HG03575 (cell line): ENCODE measurements at regions not wholly inside any gene's neighbourhood (a gene's known extent, or its start where the extent isn't known, plus 50 kb on each side); places are given as distances from the start of the nearest gene placed in this dataset.
"Not testable (repeated sequence)": the region's sequence is repeated elsewhere in the genome, so short reads cannot be mapped to it uniquely, and the experiment has no call there.

ENCODE experiments used
- ATAC-seq: cut with Tn5 transposase; IDR thresholded peaks from one replicate; pipeline ENCODE4 v1.9.1; 2021; ENCODE audit not compliant: unreplicated experiment, insufficient number of reproducible peaks, low FRiP score; ENCODE audit errors: extremely low read depth

DNA sequence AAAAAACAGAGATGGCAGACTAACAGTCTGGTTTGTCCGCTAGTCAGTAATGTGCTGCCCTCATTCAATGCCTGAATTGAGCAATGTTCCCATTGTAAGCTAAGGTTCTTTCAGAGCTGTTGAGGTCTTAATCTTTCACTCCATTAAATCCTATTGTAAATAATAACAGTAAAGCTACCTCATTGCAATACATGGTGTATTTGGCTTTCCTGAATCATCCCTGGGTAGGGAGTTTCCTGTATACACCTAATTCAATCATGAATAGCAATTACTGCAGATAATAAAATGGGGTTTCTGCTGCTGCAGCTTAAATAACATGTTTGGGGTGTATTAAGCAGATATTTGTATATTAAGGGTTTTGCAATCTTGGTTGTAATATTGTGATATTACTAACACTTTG, 1100.2 kb upstream of the INTU start:
- no peak for ATAC-seq

DNA sequence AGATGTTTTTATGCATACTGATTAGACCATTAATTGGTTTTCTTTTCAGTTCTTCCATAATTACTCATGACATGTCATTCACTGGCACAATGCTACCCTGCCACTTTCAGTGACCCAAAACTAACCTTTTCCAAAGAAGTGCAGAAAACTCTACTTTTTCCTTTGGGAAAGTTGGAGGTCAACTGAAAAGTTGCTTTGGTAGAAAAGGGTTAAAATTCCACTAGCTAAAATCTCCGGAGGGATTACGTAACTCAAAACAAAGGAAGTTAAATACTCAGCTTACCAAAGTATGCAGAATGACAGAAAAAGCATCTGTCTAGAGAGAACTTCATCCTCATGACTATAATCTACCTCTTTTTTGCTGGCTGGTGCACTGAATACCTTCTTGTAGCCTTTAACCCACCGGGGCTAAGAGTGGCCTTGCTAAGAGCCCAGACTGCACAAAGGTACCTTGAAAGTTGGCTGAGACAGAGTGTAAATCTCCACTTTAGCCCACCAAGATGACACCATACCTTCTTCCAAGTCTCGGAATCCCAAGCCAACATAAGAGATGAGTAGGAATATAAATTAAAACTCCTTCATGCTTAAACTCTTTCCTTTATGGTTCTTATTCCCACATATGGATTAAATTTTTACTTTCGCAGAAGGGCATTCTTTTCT, 1099.5 kb upstream of the INTU start:
- no peak for ATAC-seq

DNA sequence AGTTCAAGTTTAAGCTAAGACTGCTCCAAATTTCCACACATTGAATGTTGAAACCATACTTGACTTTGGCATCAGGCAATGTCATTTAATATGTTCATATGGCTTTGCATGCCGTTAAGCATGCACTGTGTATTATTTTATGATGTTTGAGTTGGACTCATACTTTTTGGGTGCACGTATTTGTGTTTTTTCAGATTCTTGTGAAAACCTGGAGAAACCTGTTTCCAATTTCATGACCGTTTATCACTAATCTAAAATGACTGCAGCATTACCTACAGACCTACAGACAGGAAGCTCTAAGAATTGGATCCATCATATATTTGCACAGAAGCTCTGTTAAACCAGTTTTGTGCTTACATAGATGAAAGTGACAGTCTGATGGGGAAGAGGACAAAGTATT, 1093.0 kb upstream of the INTU start:
- ATAC-seq: no peak

DNA sequence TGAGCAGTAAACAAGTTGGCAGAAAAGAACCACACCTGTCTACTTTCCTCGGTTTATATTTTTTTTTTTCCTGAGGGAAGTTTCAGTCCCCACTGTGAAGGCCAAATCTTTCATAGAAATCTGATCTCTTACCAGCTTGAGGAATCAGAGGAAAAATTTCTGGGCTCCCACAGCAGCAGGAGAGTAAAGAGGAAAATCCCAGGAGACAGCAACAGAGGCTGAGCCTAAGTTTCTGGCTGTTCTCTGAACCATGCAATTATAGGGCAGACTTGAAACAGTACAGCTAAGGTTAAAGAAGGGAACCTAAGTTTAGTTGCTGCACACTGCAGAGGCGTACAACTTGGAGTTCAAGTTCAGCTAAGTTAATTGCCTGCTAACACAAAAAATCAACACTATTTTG, 1090.9 kb upstream of the INTU start:
- no peak for ATAC-seq

DNA sequence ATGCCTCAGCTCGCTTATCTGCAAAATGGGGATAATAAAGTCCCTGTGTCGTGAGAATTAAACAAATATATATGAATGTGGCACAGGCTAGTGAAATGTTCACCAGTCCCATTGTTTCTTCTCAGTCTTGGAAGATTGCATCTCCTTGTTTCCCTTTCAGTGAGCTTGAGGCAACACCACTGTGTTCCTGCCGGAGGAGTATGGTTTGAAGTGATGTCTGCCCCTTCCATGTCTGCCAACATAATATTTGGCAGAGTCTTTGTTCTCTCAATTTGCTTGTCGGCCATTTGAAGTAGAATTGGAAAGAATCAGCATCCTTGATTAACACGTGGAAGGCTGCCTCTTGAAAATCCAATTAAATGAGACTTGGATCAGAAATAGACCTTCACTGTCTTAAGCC, 1088.5 kb upstream of the INTU start:
- ATAC-seq: no peak

DNA sequence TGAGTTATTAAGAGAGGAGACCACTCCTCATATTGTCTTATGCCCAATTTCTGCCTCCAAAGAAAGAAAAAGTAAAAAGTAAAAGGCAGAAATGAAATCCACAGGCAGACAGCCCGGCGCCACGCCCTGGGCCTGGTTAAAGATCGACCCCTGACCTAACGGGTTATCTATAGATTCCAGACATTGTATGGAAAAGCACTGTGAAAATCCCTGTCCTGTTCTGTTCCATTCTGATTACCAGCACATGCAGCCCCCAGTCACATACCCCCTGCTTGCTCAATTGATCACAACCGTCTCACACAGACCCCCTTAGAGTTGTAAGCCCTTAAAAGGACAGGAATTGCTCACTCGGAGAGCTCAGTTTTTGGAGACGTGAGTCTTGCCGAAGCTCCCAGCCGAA, 1086.6 kb upstream of the INTU start:
- ATAC-seq: not testable (repeated sequence)

DNA sequence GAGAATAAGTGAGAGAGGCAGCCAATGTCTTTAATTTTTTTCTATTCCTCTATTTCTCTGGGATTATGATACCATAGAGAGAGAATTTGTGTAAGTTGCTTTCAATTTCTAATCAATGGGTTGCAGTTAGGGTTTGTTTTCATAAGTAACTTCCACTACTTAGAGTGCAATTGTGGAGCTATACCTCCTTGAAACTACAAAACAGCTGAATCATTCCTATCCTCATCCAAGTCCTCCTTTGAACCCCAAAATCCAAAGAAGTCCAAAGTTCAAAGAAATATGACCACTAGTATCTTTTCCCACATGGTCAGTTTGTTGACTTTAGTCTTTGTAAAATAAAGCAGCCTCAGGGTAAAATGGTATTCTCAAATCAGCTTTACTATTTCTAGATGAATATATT, 1085.4 kb upstream of the INTU start:
- ATAC-seq: no peak

DNA sequence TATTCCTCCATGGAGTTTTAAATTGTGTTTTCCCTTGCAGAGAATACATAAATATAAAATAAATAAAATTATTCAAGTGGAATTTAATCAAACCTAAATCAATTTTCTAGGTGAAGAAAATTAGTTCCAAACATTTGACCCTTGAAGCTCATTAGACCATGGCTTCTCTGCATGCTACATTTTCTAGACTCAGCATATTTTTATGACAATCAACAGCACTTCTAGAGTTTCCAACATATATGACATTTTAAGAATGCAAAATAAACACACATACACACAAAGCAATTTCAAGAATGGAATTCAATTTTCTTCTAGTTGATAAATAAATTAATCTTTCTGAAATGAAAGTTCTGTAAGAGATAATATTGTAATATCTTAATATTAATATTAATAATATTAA, 1083.9 kb upstream of the INTU start:
- no peak for ATAC-seq

DNA sequence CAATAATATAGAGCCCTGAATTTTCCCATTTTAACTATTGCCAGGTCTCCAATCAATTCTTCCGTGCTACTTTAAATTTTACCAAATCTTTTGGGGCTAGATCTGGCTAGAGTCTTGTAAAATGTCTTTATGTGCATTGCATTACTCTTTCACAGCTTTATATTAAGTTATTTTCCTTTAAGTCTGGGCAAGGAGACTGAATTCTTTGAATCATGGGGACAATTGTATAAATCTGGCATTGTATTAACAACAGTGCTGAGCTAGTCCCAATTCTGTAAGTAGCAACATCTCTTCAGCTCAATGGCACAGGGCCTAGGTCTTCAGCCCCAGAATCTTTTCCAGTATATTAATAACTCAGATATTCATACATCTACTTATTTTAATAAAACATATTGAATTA, 1080.4 kb upstream of the INTU start:
- no peak for ATAC-seq

DNA sequence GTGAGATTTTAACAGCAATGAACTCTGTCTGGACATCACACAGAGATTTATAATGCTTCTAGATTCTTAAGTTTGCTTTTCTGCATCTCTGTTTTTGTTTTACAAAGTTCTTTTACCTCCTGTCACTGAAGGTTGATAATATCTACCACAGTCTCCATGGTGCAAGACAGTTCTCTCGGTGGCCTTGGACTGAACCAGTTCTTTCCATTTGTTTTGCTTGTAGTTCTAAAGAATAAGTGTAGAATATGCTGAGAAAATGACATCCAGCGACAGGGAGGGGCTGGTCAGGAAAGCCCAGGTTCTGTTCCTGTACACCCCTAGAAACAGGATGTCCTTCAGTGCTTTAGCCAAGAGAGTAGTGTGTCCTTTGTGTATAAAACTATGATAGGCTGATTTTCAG, 1079.5 kb upstream of the INTU start:
- ATAC-seq: no peak

DNA sequence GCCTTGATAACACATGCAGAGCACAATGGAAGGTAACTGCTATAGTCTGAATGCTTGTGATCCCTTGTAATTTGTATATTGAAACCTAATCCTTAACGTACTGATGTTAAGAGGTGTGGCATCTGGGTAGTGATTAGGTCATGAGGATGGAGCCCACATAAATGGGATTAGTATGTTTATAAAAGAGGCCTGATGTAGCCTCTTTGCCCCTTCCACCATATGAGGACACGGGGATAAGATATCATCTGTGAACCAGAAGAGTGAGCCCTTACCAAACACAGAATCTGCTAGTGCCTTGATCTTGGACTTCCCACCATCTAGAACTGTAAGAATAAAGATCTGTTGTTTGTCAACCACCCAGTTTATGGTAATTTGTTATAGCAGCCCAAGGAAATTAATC, 1074.2 kb upstream of the INTU start:
- ATAC-seq: no peak

DNA sequence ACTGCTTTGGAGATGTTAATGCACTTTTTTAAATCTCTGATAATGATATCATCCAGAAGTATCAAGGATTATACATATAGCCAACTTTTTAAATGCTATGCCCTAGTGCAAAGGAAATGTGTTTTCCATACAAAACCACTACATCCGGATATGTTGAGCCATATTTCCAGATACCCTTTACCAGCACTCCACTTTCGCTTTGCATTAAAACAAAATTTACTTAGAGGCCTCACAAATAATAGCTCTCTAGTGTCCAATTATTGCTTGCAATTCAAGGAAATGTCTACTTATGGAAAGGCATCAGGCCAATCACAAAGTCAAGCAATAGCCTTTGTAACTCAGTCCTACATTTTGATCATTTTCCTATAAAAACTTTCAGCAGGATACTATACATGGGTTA, 1072.8 kb upstream of the INTU start:
- ATAC-seq: no peak

DNA sequence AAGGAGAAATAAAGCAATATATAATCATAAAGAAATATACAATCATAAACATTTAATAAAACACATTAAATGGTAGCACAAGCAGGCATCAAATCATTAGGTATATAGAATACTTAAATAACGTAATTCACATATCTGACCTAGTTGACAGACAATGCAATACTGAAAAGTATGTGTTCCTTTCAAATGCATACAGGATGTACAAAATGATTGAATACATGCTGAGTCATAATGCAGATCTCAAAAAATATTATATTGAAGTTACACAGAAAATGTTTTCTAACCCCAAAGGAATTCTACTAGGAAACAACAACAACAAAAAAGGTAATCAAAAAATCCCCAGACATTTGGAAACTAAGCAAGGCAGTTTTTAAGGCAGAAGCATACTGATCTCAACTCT, 1072.0 kb upstream of the INTU start:
- no peak for ATAC-seq

DNA sequence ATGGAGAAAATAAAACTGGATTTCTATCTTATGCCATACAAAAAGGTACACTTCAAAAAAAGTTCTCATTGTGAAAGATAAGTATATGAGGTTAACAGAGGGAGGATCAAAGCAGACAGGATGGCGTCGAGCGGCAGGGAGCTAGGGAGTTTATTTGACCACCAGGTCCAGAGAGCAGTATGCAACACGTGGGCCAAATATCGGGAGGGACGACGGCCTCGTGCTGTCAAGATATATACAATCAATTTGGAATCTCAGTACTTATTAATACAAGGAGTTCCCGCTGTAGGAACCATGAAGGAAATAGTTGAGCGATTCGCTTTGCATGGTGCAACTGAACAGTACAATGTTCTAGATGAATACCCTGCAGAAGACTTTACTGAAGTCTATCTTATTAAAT, 1069.4 kb upstream of the INTU start:
- no peak for ATAC-seq

DNA sequence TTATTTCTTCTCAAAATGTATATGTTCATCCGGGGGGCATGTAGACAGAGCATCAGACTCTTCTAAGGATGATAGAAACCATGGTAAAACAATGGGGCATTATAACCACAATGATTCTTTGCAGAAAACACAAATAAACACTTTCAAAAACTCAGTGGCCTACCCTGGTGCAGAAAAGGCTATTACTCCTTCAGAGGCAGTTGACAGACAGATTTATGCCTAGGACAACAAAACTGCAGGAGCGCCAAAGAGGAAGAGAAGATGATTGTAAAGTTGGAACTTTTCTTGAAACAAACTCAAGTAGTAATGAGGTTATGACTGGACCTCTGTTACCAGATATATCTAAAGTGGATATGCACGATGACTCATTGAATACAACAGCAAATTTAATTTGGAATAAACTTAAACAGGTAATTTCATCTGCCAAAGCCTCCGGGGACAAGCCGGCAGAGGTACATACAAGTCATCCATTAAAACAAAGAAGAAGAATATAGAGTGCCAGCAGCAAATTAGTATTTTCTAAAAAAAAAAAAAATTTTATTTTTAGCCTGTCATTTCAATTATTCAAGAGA, 1068.4 kb upstream of the INTU start:
- ATAC-seq: no peak

DNA sequence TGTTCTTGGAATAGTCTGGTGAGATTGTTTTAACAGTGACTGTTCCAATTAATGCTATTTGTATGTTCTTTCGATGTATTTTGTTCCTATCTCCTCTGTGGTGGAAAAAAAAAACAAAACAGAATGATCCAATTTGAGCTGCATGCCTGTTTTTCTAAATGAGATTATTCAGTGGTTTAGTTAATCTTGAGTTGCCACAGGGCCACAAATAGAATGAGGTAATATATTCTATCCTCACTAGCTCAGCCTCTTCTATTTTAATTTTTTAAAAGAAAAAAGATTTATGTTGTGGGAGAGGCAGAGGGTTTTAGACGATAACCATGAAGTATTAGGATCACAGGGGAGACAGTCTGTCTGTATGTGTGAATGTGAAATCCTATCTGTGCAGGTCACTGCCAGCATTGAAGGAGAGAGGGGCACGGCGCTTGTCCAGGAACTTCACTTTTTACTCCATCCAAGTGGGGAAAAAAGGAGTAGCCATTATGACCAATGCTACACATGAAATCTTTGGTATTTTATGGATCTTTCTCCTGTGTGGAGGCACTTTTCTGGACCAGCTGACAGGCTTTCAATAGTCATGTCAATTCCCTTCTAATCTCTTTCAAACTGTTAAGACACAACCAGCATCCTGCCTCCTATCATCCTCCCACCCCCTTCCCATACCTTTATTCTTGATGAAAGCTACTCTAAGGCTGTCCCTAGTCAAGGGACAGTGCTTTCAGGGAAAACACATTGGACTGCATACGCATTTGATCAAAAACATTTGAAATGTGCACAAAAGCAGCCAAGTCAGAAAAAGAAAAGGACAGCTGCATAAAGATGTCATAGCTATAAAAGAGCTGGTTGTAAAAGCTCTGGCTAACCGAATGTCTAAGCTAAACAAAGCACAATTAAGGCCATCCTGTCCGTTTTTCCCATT, 1063.8 kb upstream of the INTU start:
- ATAC-seq: no peak

DNA sequence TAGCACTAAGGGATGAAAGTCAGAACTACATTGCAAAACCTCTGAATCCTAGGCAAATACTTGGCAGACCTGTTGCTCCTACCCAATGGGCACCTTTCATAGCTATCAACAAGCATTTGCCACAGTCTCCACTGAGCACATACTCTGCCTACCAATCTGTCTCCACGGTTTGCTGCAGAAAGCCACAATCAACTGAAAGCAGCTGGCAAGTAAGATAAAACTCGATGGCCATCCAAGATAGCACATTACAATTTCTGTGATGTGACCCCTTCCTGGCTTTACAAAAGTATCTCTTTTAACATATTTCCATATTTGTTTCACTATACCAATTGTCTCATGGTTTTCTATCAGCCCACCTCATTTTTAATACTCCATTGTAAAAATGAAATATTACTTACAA, 1060.5 kb upstream of the INTU start:
- ATAC-seq: no peak

DNA sequence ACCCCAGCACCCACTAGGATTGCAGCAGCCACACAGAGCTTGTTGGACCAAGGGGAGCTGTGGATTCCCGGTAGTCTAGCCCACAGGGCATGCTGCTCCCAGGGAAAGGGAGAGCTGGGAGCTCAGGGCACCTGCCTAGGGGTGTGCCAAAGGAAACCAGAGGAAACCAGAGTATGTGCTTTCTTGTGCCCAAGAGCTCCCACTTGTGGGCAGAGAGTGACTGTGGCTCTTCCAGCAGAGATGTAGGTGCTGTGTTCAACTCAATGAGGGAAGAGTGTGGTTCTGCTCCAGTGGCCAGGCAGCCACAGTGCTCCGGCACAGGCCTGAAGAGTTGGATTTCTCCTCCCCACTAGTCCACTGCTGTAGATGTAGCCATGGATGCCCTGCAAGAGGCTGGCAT, 1050.0 kb upstream of the INTU start:
- no peak for ATAC-seq

DNA sequence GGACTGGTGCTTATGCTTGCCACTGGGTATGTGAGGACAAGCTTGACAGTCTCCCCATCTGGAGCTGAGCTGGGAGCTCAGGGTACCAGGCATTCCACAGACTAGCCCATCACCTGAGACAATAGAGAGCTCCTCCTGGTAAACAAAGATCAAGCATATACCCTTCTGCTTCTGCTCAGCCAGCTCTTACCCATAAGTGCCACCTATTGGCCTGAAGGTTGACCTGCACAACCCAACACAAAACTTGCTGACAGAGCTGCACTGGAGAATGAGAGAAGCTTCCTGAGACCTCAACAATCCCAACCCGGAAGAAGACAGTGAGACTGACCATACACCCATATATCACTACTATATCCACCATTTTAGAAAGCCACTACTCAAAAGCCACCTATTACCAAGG, 1049.2 kb upstream of the INTU start:
- ATAC-seq: no peak

DNA sequence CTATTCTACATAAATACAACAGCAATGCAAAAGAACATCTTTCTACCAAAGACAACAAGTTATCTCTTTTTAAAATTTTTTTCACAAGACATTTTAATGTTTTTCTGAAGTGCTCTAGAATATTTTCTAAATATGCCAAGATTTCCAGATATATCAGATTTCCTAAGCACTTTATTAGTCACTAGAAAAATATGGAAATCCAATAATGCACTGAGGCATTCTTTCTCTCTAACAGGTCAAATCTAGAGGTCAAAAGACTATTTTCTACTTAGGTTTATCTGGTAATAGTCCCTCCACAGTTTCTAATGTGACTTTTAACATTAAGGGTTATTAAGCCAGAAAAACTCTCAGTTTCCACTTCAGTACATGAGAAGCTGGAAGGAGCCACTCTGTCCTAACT, 1041.2 kb upstream of the INTU start:
- ATAC-seq: no peak
